ENCODE measurements at regions not wholly inside any gene's neighbourhood (a gene's known extent, or its start where the extent isn't known, plus 50 kb on each side); places are given as distances from the start of the nearest gene placed in this dataset.
A peak's percentile ranks its signal among the peaks of the same experiment; 100 is the strongest.
"Not testable (repeated sequence)": the region's sequence is repeated elsewhere in the genome, so short reads cannot be mapped to it uniquely, and the experiment has no call there.

GRCh38 chr20:50446351-50447101 lies 63.7 kb upstream of the PTPN1 start:
- DNase-seq (ENCODE audit: low read depth in 2 of 2): peak; percentile 23 to 59

- DNase-seq (ENCODE audit: low read depth in 2 of 2): no peak
Measured at GRCh38 chr20:50447102-50447804, 62.9 kb upstream of the PTPN1 start.

GRCh38 chr20:50447817-50448216 lies 62.4 kb upstream of the PTPN1 start:
- no peak for DNase-seq (ENCODE audit: low read depth in 2 of 2)

GRCh38 chr20:50448625-50449403 lies 61.4 kb upstream of the PTPN1 start:
- not testable (repeated sequence) for DNase-seq (ENCODE audit: low read depth in 2 of 2)

- no peak for DNase-seq (ENCODE audit: low read depth in 2 of 2)
Measured at GRCh38 chr20:50449738-50450492, 60.3 kb upstream of the PTPN1 start.

- no peak for DNase-seq (ENCODE audit: low read depth in 2 of 2)
Measured at GRCh38 chr20:50450493-50450826, 59.7 kb upstream of the PTPN1 start.

GRCh38 chr20:50450881-50451752 lies 59.1 kb upstream of the PTPN1 start:
- no peak for DNase-seq (ENCODE audit: low read depth in 2 of 2)

- DNase-seq (ENCODE audit: low read depth in 2 of 2): not testable (repeated sequence)
Measured at GRCh38 chr20:50451792-50452425, 58.3 kb upstream of the PTPN1 start.

GRCh38 chr20:50453533-50454244 lies 56.5 kb upstream of the PTPN1 start:
- no peak for DNase-seq (ENCODE audit: low read depth in 2 of 2)

GRCh38 chr20:50455245-50455644 lies 54.9 kb upstream of the PTPN1 start:
- not testable (repeated sequence) for DNase-seq (ENCODE audit: low read depth in 2 of 2)

- no peak for DNase-seq (ENCODE audit: low read depth in 2 of 2)
Measured at GRCh38 chr20:50455656-50456451, 54.3 kb upstream of the PTPN1 start.

GRCh38 chr20:50456452-50457324 lies 53.5 kb upstream of the PTPN1 start:
- no peak for DNase-seq (ENCODE audit: low read depth in 2 of 2)

GRCh38 chr20:50459124-50459918 lies 50.9 kb upstream of the PTPN1 start:
- DNase-seq (ENCODE audit: low read depth in 2 of 2): no peak

- DNase-seq (ENCODE audit: low read depth in 2 of 2): no peak
Measured at GRCh38 chr20:50460115-50460607, 50.0 kb upstream of the PTPN1 start.

All from dermis microvascular lymphatic vessel endothelial cell (primary cell).